H1 (cell line): ENCODE measurements at regions not wholly inside any gene's neighbourhood (a gene's known extent, or its start where the extent isn't known, plus 50 kb on each side); places are given as distances from the start of the nearest gene placed in this dataset.

Experiments used
- CTCF ChIA-PET: fragments of 300-600 bp; sonication (Branson Sonifier 250); formaldehyde crosslinking; loops from one replicate; lab custom pipeline; 2021; ENCODE audit not compliant: partially characterized antibody; lab: Charles Lee
- POLR2A ChIA-PET: fragments of 300-600 bp; sonication (Branson Sonifier 250); formaldehyde crosslinking; loops from one replicate; lab custom pipeline; 2021; ENCODE audit warnings: inconsistent platforms; ENCODE audit not compliant: partially characterized antibody; lab: Charles Lee
- DNase-seq, 2 experiments: peaks; one replicate each; pipeline versions ENCODE4 v3.0.0 to v3.0.0-alpha.2; 2010 to 2022; ENCODE audit warnings: low spot score in 2 of 2, low read depth in 1 of 2, mixed read lengths in 1 of 2
- FAIRE-seq: peaks from 2 replicates; lab custom pipeline; 2011; peaks lifted over from hg19 to GRCh38; lab: Jason Lieb, UNC
- H2AFZ ChIP-seq: 2 replicates; pipeline ENCODE4 v1.8.1; 2012; ENCODE audit warnings: low read length, inconsistent platforms
- H2AK5ac ChIP-seq: 2 replicates; pipeline ENCODE4 v1.6.1; 2013; ENCODE audit warnings: low read depth, low read length
- H2BK120ac ChIP-seq: replicated peaks from 2 replicates; pipeline ENCODE3; 2013; ENCODE audit warnings: low read depth, low read length, inconsistent platforms
- H2BK12ac ChIP-seq: 2 replicates; pipeline ENCODE4 v1.6.1; 2013; ENCODE audit warnings: low read depth, low read length
- H2BK15ac ChIP-seq: 2 replicates; pipeline ENCODE4 v1.6.1; 2013; ENCODE audit warnings: low read length
- H2BK20ac ChIP-seq: 2 replicates; pipeline ENCODE4 v1.6.1; 2013; ENCODE audit warnings: low read length
- H2BK5ac ChIP-seq: 2 replicates; pipeline ENCODE4 v1.6.1; 2013; ENCODE audit warnings: low read depth, low read length
- H3K14ac ChIP-seq: 2 replicates; pipeline ENCODE4 v1.6.1; 2013; ENCODE audit warnings: inconsistent platforms; ENCODE audit not compliant: insufficient read length
- H3K18ac ChIP-seq: 2 replicates; pipeline ENCODE4 v1.6.1; 2013; ENCODE audit warnings: low read length; ENCODE audit errors: extremely low read depth
- H3K23ac ChIP-seq: 2 replicates; pipeline ENCODE4 v1.6.1; 2013; ENCODE audit warnings: inconsistent platforms; ENCODE audit not compliant: insufficient read length
- H3K23me2 ChIP-seq: 2 replicates; pipeline ENCODE4 v1.6.1; 2013; ENCODE audit warnings: low read depth, low read length
- H3K27ac ChIP-seq: 2 replicates; pipeline ENCODE4 v1.6.1; 2011; ENCODE audit warnings: low read depth, low read length, inconsistent platforms
- H3K27me3 ChIP-seq, 4 experiments: replicated peaks in 1 of 4; 1 replicate in 1 of 4; 2 replicates in 3 of 4; pipeline versions ENCODE4 v1.6.1 to v1.8.1; 2011 to 2013; ENCODE audit warnings: low read length in 3 of 4, mild to moderate bottlenecking in 3 of 4, inconsistent platforms in 2 of 4, mixed read lengths in 2 of 4, moderate library complexity in 1 of 4; ENCODE audit not compliant: control insufficient read depth in 3 of 4, insufficient read depth in 3 of 4; ENCODE audit errors: extremely low read depth in 1 of 4
- H3K36me3 ChIP-seq, 4 experiments: 2 replicates each; pipeline versions ENCODE4 v1.6.1 to v1.8.1; 2011 to 2013; ENCODE audit warnings: mild to moderate bottlenecking in 4 of 4, low read length in 3 of 4, moderate library complexity in 2 of 4, control low read depth in 1 of 4, inconsistent platforms in 1 of 4; ENCODE audit not compliant: insufficient read depth in 4 of 4, control insufficient read depth in 2 of 4
- H3K4ac ChIP-seq: replicated peaks from 2 replicates; pipeline ENCODE3; 2013; ENCODE audit warnings: low read length, low read depth, mixed read lengths, inconsistent platforms; ENCODE audit not compliant: insufficient read length
- H3K4me1 ChIP-seq, 4 experiments: replicated peaks in 1 of 4; 1 replicate in 1 of 4; 2 replicates in 3 of 4; pipeline versions ENCODE4 v1.6.1 to v1.8.1; 2011 to 2013; ENCODE audit warnings: low read length in 3 of 4, inconsistent platforms in 2 of 4, mixed read lengths in 1 of 4; ENCODE audit not compliant: insufficient read depth in 4 of 4, control insufficient read depth in 3 of 4
- H3K4me2 ChIP-seq, 2 experiments: 2 replicates each; pipeline versions ENCODE4 v1.6.1 to v1.8.1; 2011 to 2013; ENCODE audit warnings: low read depth in 2 of 2, low read length in 2 of 2, control low read depth in 1 of 2, inconsistent platforms in 1 of 2, mild to moderate bottlenecking in 1 of 2; ENCODE audit not compliant: insufficient read depth in 1 of 2
- H3K4me3 ChIP-seq, 4 experiments: fragments of 200-600, 300-600 bp in 1 of 4; sonication (generic), shearing (Covaris generic), sonication (Bioruptor Twin) in 1 of 4; 2 replicates each; pipeline versions ENCODE4 v1.5.1 to v1.8.1; 2011 to 2016; ENCODE audit warnings: low read length in 4 of 4, low read depth in 3 of 4, control low read depth in 2 of 4, inconsistent platforms in 2 of 4, mild to moderate bottlenecking in 2 of 4, mixed read lengths in 1 of 4, moderate library complexity in 1 of 4; ENCODE audit not compliant: insufficient read depth in 2 of 4; ENCODE audit errors: extremely low read depth in 1 of 4
- H3K56ac ChIP-seq: replicated peaks from 2 replicates; pipeline ENCODE3; 2013; ENCODE audit warnings: low read depth, mild to moderate bottlenecking, mixed read lengths, low read length, inconsistent platforms; ENCODE audit not compliant: insufficient read length
- H3K79me1 ChIP-seq: 2 replicates; pipeline ENCODE4 v1.6.1; 2013; ENCODE audit warnings: low read depth, low read length, control low read depth
- H3K79me2 ChIP-seq, 2 experiments: 2 replicates each; pipeline versions ENCODE4 v1.6.1 to v1.8.1; 2012 to 2013; ENCODE audit warnings: low read length in 2 of 2, mild to moderate bottlenecking in 2 of 2, inconsistent platforms in 1 of 2; ENCODE audit not compliant: insufficient read depth in 2 of 2, control insufficient read depth in 1 of 2
- H3K9ac ChIP-seq, 4 experiments: replicated peaks in 1 of 4; 1 replicate in 1 of 4; 2 replicates in 3 of 4; pipeline versions ENCODE4 v1.6.1 to v1.8.1; 2011 to 2013; ENCODE audit warnings: low read depth in 3 of 4, low read length in 3 of 4, control low read depth in 2 of 4, mild to moderate bottlenecking in 2 of 4, moderate library complexity in 2 of 4, inconsistent platforms in 1 of 4; ENCODE audit errors: extremely low read depth in 1 of 4
- H3K9me3 ChIP-seq, 2 experiments: 2 replicates each; pipeline versions ENCODE4 v1.6.1 to v1.8.1; 2012 to 2013; ENCODE audit warnings: mild to moderate bottlenecking in 2 of 2, moderate library complexity in 2 of 2, control low read depth in 1 of 2, inconsistent platforms in 1 of 2, low read depth in 1 of 2, low read length in 1 of 2, mixed read lengths in 1 of 2; ENCODE audit not compliant: insufficient read depth in 2 of 2
- H4K20me1 ChIP-seq, 2 experiments: replicated peaks in 1 of 2; 2 replicates each; pipeline versions ENCODE3 to v1.8.1; 2011 to 2013; ENCODE audit warnings: inconsistent platforms in 2 of 2, low read length in 2 of 2, mild to moderate bottlenecking in 1 of 2; ENCODE audit not compliant: insufficient read depth in 2 of 2, control insufficient read depth in 1 of 2
- H4K5ac ChIP-seq: 2 replicates; pipeline ENCODE4 v1.6.1; 2013; ENCODE audit warnings: low read length, low read depth, mixed read lengths, inconsistent platforms; ENCODE audit not compliant: insufficient read length
- H4K8ac ChIP-seq: 2 replicates; pipeline ENCODE4 v1.8.0; 2013; ENCODE audit warnings: mild to moderate bottlenecking, moderate library complexity, low read length, inconsistent platforms; ENCODE audit not compliant: insufficient read depth; ENCODE audit errors: extremely low read depth
- H4K91ac ChIP-seq: replicated peaks from 2 replicates; pipeline ENCODE3; 2013; ENCODE audit warnings: low read length, mixed read lengths, inconsistent platforms; ENCODE audit not compliant: insufficient read length
- GABPA ChIP-seq: IDR thresholded peaks from 2 replicates; pipeline ENCODE4 v1.6.1; 2011; ENCODE audit warnings: mild to moderate bottlenecking, low read length, moderate library complexity, borderline replicate concordance; ENCODE audit not compliant: insufficient read depth
- JUND ChIP-seq: IDR thresholded peaks from 2 replicates; pipeline ENCODE4 v1.6.1; 2011; ENCODE audit warnings: mild to moderate bottlenecking, improper control_type of control experiment, low read length
- TBP ChIP-seq: IDR thresholded peaks from 2 replicates; pipeline ENCODE4 v1.6.1; 2011; ENCODE audit warnings: low read depth, low read length, improper control_type of control experiment
- WGBS, 2 experiments: shearing (Covaris generic) in 1 of 2; methylation state at CpG; one replicate each; pipeline versions ENCODE4 v1.1.6 to v1.1.7; 2013 to 2015; ENCODE audit warnings: low lambda C conversion rate in 2 of 2, mixed read lengths in 2 of 2, inconsistent platforms in 1 of 2, low coverage in 1 of 2, missing lambda C conversion rate in 1 of 2; ENCODE audit not compliant: insufficient replicate concordance in 2 of 2, insufficient coverage in 1 of 2, insufficient read length in 1 of 2; ENCODE audit errors: extremely low coverage in 1 of 2, missing lambda C conversion rate in 1 of 2; 5-methylcytosine and 5-hydroxymethylcytosine counted together
- TF ChIP-seq, protein P1 (sequence below): IDR thresholded peaks from 2 replicates; pipeline ENCODE4 v1.6.1; 2011; ENCODE audit warnings: low read length, improper control_type of control experiment

DNA sequence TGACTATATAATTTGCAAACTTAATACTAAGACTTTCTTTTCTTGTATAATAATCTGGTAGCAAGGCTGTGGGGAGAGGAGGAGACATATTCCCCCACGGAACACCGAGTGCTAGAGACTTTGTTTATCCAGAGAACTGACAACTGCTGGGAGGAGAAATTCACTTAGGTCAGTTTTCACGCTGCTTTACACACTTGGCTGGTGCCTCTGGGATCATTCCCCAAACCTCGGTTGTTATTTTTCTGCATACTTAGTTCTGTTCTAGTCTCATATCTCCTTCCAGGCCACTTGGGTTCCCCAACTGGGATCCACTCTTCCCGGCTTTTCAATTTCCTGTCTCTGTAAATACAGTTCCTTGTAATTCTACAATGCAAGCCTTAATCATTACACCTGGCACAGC, 238.2 kb upstream of the ADAMTS16 start:
- Histone ChIP-seq H4K8ac (no peak overlapping the region), H3K23ac (no peak overlapping the region), H4K91ac (no peak overlapping the region), H3K9ac (no peak overlapping the region), H3K4me2 (no peak overlapping the region), H3K9me3 (no peaks in the 10 kb centered on the region), H3K56ac (no peak overlapping the region), H4K5ac (no peak overlapping the region), H3K27me3 (no peaks in the 10 kb centered on the region), H3K4me1 (no peaks in the 10 kb centered on the region), H3K14ac (no peak overlapping the region), H2BK120ac (no peak overlapping the region), H3K79me2 (no peaks in the 10 kb centered on the region), H2BK5ac (no peak overlapping the region), H3K4ac (no peak overlapping the region), H3K18ac (no peak overlapping the region), H3K36me3 (no peaks in the 10 kb centered on the region), H4K20me1 (no peaks in the 10 kb centered on the region), H2AK5ac (no peak overlapping the region), H2AFZ (no peak overlapping the region), H3K23me2 (no peaks in the 10 kb centered on the region), H2BK20ac (no peak overlapping the region), H3K79me1 (no peaks in the 10 kb centered on the region), H2BK12ac (no peak overlapping the region), H3K27ac (no peak overlapping the region), H2BK15ac (no peak overlapping the region), H3K4me3 (no peak overlapping the region)
- ChIA-PET POLR2A (no interaction called here), CTCF (interaction anchor here (1.1 kb wide), 2 partner anchors 12 to 517 kb away, joined by 3 to 5 read pairs; no protein-coding TSS in a partner anchor)
- WGBS, 2 experiments = 89% methylated on average over 5 of the region's 5 CpGs; no CpG with 5 or more reads in 1 of the 2 experiments
- FAIRE-seq (no peak), DNase-seq (no peak)
- TF ChIP-seq, protein P1, sequence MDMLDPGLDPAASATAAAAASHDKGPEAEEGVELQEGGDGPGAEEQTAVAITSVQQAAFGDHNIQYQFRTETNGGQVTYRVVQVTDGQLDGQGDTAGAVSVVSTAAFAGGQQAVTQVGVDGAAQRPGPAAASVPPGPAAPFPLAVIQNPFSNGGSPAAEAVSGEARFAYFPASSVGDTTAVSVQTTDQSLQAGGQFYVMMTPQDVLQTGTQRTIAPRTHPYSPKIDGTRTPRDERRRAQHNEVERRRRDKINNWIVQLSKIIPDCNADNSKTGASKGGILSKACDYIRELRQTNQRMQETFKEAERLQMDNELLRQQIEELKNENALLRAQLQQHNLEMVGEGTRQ = no peak
- no peak for TF ChIP-seq GABPA
- no peak for TF ChIP-seq JUND
- no peak for TF ChIP-seq TBP
